ENCODE measurements at regions not wholly inside any gene's neighbourhood (a gene's known extent, or its start where the extent isn't known, plus 50 kb on each side); places are given as distances from the start of the nearest gene placed in this dataset.

DNA sequence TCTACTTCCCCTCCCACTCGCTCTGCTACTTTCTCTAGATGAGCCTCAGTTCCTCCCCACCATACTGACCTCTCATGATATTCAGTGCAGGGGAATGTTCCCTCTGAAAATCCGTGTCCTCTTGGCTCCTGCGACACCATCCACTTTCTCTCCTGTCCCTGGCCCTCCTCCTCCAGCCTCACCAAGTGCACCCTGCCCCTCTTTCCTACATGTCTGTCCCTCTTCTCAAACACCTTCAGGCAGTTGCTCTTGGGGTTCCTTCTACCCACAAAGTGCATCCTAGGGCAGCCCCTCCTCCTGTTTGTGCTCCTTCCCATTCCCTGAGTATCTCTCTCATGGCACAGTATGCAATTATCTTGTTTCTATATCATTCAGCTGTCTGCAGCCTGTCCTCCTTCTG, 246.4 kb upstream of the RAB6C start:
- TF ChIP-seq, protein P1, sequence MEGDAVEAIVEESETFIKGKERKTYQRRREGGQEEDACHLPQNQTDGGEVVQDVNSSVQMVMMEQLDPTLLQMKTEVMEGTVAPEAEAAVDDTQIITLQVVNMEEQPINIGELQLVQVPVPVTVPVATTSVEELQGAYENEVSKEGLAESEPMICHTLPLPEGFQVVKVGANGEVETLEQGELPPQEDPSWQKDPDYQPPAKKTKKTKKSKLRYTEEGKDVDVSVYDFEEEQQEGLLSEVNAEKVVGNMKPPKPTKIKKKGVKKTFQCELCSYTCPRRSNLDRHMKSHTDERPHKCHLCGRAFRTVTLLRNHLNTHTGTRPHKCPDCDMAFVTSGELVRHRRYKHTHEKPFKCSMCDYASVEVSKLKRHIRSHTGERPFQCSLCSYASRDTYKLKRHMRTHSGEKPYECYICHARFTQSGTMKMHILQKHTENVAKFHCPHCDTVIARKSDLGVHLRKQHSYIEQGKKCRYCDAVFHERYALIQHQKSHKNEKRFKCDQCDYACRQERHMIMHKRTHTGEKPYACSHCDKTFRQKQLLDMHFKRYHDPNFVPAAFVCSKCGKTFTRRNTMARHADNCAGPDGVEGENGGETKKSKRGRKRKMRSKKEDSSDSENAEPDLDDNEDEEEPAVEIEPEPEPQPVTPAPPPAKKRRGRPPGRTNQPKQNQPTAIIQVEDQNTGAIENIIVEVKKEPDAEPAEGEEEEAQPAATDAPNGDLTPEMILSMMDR (IDR thresholded peaks at IDR 0.05; ENCODE audit: low read length), result no peak
- TF ChIP-seq EZH2 (optimal IDR thresholded peaks at IDR 0.05; ENCODE audit: low read depth, low read length), result no peak
